ENCODE measurements at regions not wholly inside any gene's neighbourhood (a gene's known extent, or its start where the extent isn't known, plus 50 kb on each side); places are given as distances from the start of the nearest gene placed in this dataset.

- Histone ChIP-seq H3K9me3 (no peaks in the 10 kb centered on the region), H3K4me1 (no peaks in the 10 kb centered on the region), H3K27me3 (no peaks in the 10 kb centered on the region), H3K36me3 (no peaks in the 10 kb centered on the region), H3K27ac (no peak overlapping the region), H3K4me3 (no peak overlapping the region)
- intact Hi-C loops (cut with DNase I; ENCODE audit: low total_unique reads): no loop called here
- DNase-seq: peak in 1 of 2 donors; percentile 53
- TF ChIP-seq POLR2A (IDR thresholded peaks at IDR 0.05): no peak
- no peak for TF ChIP-seq CTCF (IDR thresholded peaks at IDR 0.05)
These were observed 72.0 kb upstream of the KLF13 start for GRCh38 chr15:31254431-31255175.

- no peaks in the 10 kb centered on the region for H3K36me3 ChIP-seq
- intact Hi-C loops (cut with DNase I; ENCODE audit: low total_unique reads): no loop called here
- no peak overlapping the region for H3K27ac ChIP-seq
- TF ChIP-seq POLR2A (IDR thresholded peaks at IDR 0.05) (no peak), CTCF (IDR thresholded peaks at IDR 0.05) (no peak)
- H3K9me3 ChIP-seq: no peaks in the 10 kb centered on the region
- no peaks in the 10 kb centered on the region for H3K27me3 ChIP-seq
- DNase-seq: no peak
- H3K4me3 ChIP-seq: no peak overlapping the region
- no peaks in the 10 kb centered on the region for H3K4me1 ChIP-seq
These were observed 71.5 kb upstream of the KLF13 start for GRCh38 chr15:31255176-31255510.

GRCh38 chr15:31255732-31256377, 70.8 kb upstream of the KLF13 start:
- intact Hi-C loops (cut with DNase I; ENCODE audit: low total_unique reads): no loop called here

GRCh38 chr15:31256378-31257265, 70.0 kb upstream of the KLF13 start:
- H3K27ac ChIP-seq: no peak overlapping the region
- no peak for DNase-seq
- no peak overlapping the region for H3K4me3 ChIP-seq
- no peaks in the 10 kb centered on the region for H3K9me3 ChIP-seq
- no peaks in the 10 kb centered on the region for H3K36me3 ChIP-seq
- intact Hi-C loops (cut with DNase I; ENCODE audit: low total_unique reads): no loop called here
- H3K4me1 ChIP-seq: no peaks in the 10 kb centered on the region
- H3K27me3 ChIP-seq: no peaks in the 10 kb centered on the region
- TF ChIP-seq POLR2A (IDR thresholded peaks at IDR 0.05) (no peak), CTCF (IDR thresholded peaks at IDR 0.05) (no peak)

More at GRCh38 chr15:31255732-31256377, 70.8 kb upstream of the KLF13 start:
- Histone ChIP-seq H3K36me3 (no peaks in the 10 kb centered on the region), H3K4me3 (no peak overlapping the region), H3K27ac (no peak overlapping the region), H3K4me1 (no peaks in the 10 kb centered on the region), H3K27me3 (no peaks in the 10 kb centered on the region), H3K9me3 (no peaks in the 10 kb centered on the region)
- no peak for DNase-seq
- TF ChIP-seq POLR2A (IDR thresholded peaks at IDR 0.05): no peak
- no peak for TF ChIP-seq CTCF (IDR thresholded peaks at IDR 0.05)

GRCh38 chr15:31257286-31257685, 69.3 kb upstream of the KLF13 start:
- DNase-seq: no peak
- Histone ChIP-seq H3K27me3 (no peaks in the 10 kb centered on the region), H3K4me3 (no peak overlapping the region), H3K36me3 (no peaks in the 10 kb centered on the region), H3K27ac (no peak overlapping the region), H3K4me1 (no peaks in the 10 kb centered on the region), H3K9me3 (no peaks in the 10 kb centered on the region)
- TF ChIP-seq POLR2A (IDR thresholded peaks at IDR 0.05) (no peak), CTCF (IDR thresholded peaks at IDR 0.05) (no peak)
- intact Hi-C loops (cut with DNase I; ENCODE audit: low total_unique reads): no loop called here
